NOMO-1 (cell line): ENCODE measurements at regions not wholly inside any gene's neighbourhood (a gene's known extent, or its start where the extent isn't known, plus 50 kb on each side); places are given as distances from the start of the nearest gene placed in this dataset.
A peak's percentile ranks its signal among the peaks of the same experiment; 100 is the strongest.

Source experiments
- DNase-seq, 2 experiments: peaks; one replicate each; lab custom pipeline; 2025; ENCODE audit not compliant: unreplicated experiment in 2 of 2; lab: John Stamatoyannopoulos, UW

- DNase-seq, result no peak
Measured at GRCh38 chr5:168121138-168121494, 170.3 kb upstream of the WWC1 start.

- DNase-seq, result peak; percentile 14 to 54
Measured at GRCh38 chr5:168123631-168124528, 167.6 kb upstream of the WWC1 start.

GRCh38 chr5:168125445-168126199, 165.8 kb upstream of the WWC1 start:
- no peak for DNase-seq

- DNase-seq, result no peak
Measured at GRCh38 chr5:168126606-168127005, 164.8 kb upstream of the WWC1 start.

GRCh38 chr5:168128111-168128510, 163.3 kb upstream of the WWC1 start:
- no peak for DNase-seq

GRCh38 chr5:168128557-168128956, 162.9 kb upstream of the WWC1 start:
- DNase-seq, result no peak

- no peak for DNase-seq
Measured at GRCh38 chr5:168131519-168131918, 159.9 kb upstream of the WWC1 start.

GRCh38 chr5:168132241-168132641, 159.2 kb upstream of the WWC1 start:
- no peak for DNase-seq

GRCh38 chr5:168135897-168136296, 155.5 kb upstream of the WWC1 start:
- no peak for DNase-seq

- no peak for DNase-seq
Measured at GRCh38 chr5:168136340-168136739, 155.1 kb upstream of the WWC1 start.

- no peak for DNase-seq
Measured at GRCh38 chr5:168137265-168137664, 154.2 kb upstream of the WWC1 start.

- DNase-seq, result no peak
Measured at GRCh38 chr5:168140241-168140640, 151.2 kb upstream of the WWC1 start.

GRCh38 chr5:168142402-168142801, 149.0 kb upstream of the WWC1 start:
- DNase-seq, result no peak

GRCh38 chr5:168143521-168143920, 147.9 kb upstream of the WWC1 start:
- DNase-seq, result peak; percentile 62 to 73

- no peak for DNase-seq
Measured at GRCh38 chr5:168147106-168147505, 144.3 kb upstream of the WWC1 start.

- no peak for DNase-seq
Measured at GRCh38 chr5:168147568-168148360, 143.7 kb upstream of the WWC1 start.

GRCh38 chr5:168151041-168151440, 140.4 kb upstream of the WWC1 start:
- DNase-seq, result no peak

GRCh38 chr5:168152660-168153059, 138.8 kb upstream of the WWC1 start:
- DNase-seq, result no peak

- no peak for DNase-seq
Measured at GRCh38 chr5:168153263-168153875, 138.1 kb upstream of the WWC1 start.

GRCh38 chr5:168153876-168154270, 137.6 kb upstream of the WWC1 start:
- DNase-seq, result no peak

GRCh38 chr5:168155585-168155984, 135.9 kb upstream of the WWC1 start:
- DNase-seq, result no peak
